H1 (cell line): ENCODE measurements at regions not wholly inside any gene's neighbourhood (a gene's known extent, or its start where the extent isn't known, plus 50 kb on each side); places are given as distances from the start of the nearest gene placed in this dataset.

Experiments used
- CTCF ChIA-PET: fragments of 300-600 bp; sonication (Branson Sonifier 250); formaldehyde crosslinking; loops from one replicate; lab custom pipeline; 2021; ENCODE audit not compliant: partially characterized antibody; lab: Charles Lee
- POLR2A ChIA-PET: fragments of 300-600 bp; sonication (Branson Sonifier 250); formaldehyde crosslinking; loops from one replicate; lab custom pipeline; 2021; ENCODE audit warnings: inconsistent platforms; ENCODE audit not compliant: partially characterized antibody; lab: Charles Lee
- DNase-seq, 2 experiments: peaks; one replicate each; pipeline versions ENCODE4 v3.0.0 to v3.0.0-alpha.2; 2010 to 2022; ENCODE audit warnings: low spot score in 2 of 2, low read depth in 1 of 2, mixed read lengths in 1 of 2
- FAIRE-seq: peaks from 2 replicates; lab custom pipeline; 2011; peaks lifted over from hg19 to GRCh38; lab: Jason Lieb, UNC
- H2AFZ ChIP-seq: 2 replicates; pipeline ENCODE4 v1.8.1; 2012; ENCODE audit warnings: low read length, inconsistent platforms
- H2AK5ac ChIP-seq: 2 replicates; pipeline ENCODE4 v1.6.1; 2013; ENCODE audit warnings: low read depth, low read length
- H2BK120ac ChIP-seq: replicated peaks from 2 replicates; pipeline ENCODE3; 2013; ENCODE audit warnings: low read depth, low read length, inconsistent platforms
- H2BK12ac ChIP-seq: 2 replicates; pipeline ENCODE4 v1.6.1; 2013; ENCODE audit warnings: low read depth, low read length
- H2BK15ac ChIP-seq: 2 replicates; pipeline ENCODE4 v1.6.1; 2013; ENCODE audit warnings: low read length
- H2BK20ac ChIP-seq: 2 replicates; pipeline ENCODE4 v1.6.1; 2013; ENCODE audit warnings: low read length
- H2BK5ac ChIP-seq: 2 replicates; pipeline ENCODE4 v1.6.1; 2013; ENCODE audit warnings: low read depth, low read length
- H3K14ac ChIP-seq: 2 replicates; pipeline ENCODE4 v1.6.1; 2013; ENCODE audit warnings: inconsistent platforms; ENCODE audit not compliant: insufficient read length
- H3K18ac ChIP-seq: 2 replicates; pipeline ENCODE4 v1.6.1; 2013; ENCODE audit warnings: low read length; ENCODE audit errors: extremely low read depth
- H3K23ac ChIP-seq: 2 replicates; pipeline ENCODE4 v1.6.1; 2013; ENCODE audit warnings: inconsistent platforms; ENCODE audit not compliant: insufficient read length
- H3K23me2 ChIP-seq: 2 replicates; pipeline ENCODE4 v1.6.1; 2013; ENCODE audit warnings: low read depth, low read length
- H3K27ac ChIP-seq: 2 replicates; pipeline ENCODE4 v1.6.1; 2011; ENCODE audit warnings: low read depth, low read length, inconsistent platforms
- H3K27me3 ChIP-seq, 4 experiments: replicated peaks in 1 of 4; 1 replicate in 1 of 4; 2 replicates in 3 of 4; pipeline versions ENCODE4 v1.6.1 to v1.8.1; 2011 to 2013; ENCODE audit warnings: low read length in 3 of 4, mild to moderate bottlenecking in 3 of 4, inconsistent platforms in 2 of 4, mixed read lengths in 2 of 4, moderate library complexity in 1 of 4; ENCODE audit not compliant: control insufficient read depth in 3 of 4, insufficient read depth in 3 of 4; ENCODE audit errors: extremely low read depth in 1 of 4
- H3K36me3 ChIP-seq, 4 experiments: 2 replicates each; pipeline versions ENCODE4 v1.6.1 to v1.8.1; 2011 to 2013; ENCODE audit warnings: mild to moderate bottlenecking in 4 of 4, low read length in 3 of 4, moderate library complexity in 2 of 4, control low read depth in 1 of 4, inconsistent platforms in 1 of 4; ENCODE audit not compliant: insufficient read depth in 4 of 4, control insufficient read depth in 2 of 4
- H3K4ac ChIP-seq: replicated peaks from 2 replicates; pipeline ENCODE3; 2013; ENCODE audit warnings: low read length, low read depth, mixed read lengths, inconsistent platforms; ENCODE audit not compliant: insufficient read length
- H3K4me1 ChIP-seq, 4 experiments: replicated peaks in 1 of 4; 1 replicate in 1 of 4; 2 replicates in 3 of 4; pipeline versions ENCODE4 v1.6.1 to v1.8.1; 2011 to 2013; ENCODE audit warnings: low read length in 3 of 4, inconsistent platforms in 2 of 4, mixed read lengths in 1 of 4; ENCODE audit not compliant: insufficient read depth in 4 of 4, control insufficient read depth in 3 of 4
- H3K4me2 ChIP-seq, 2 experiments: 2 replicates each; pipeline versions ENCODE4 v1.6.1 to v1.8.1; 2011 to 2013; ENCODE audit warnings: low read depth in 2 of 2, low read length in 2 of 2, control low read depth in 1 of 2, inconsistent platforms in 1 of 2, mild to moderate bottlenecking in 1 of 2; ENCODE audit not compliant: insufficient read depth in 1 of 2
- H3K4me3 ChIP-seq, 4 experiments: fragments of 200-600, 300-600 bp in 1 of 4; sonication (generic), shearing (Covaris generic), sonication (Bioruptor Twin) in 1 of 4; 2 replicates each; pipeline versions ENCODE4 v1.5.1 to v1.8.1; 2011 to 2016; ENCODE audit warnings: low read length in 4 of 4, low read depth in 3 of 4, control low read depth in 2 of 4, inconsistent platforms in 2 of 4, mild to moderate bottlenecking in 2 of 4, mixed read lengths in 1 of 4, moderate library complexity in 1 of 4; ENCODE audit not compliant: insufficient read depth in 2 of 4; ENCODE audit errors: extremely low read depth in 1 of 4
- H3K56ac ChIP-seq: replicated peaks from 2 replicates; pipeline ENCODE3; 2013; ENCODE audit warnings: low read depth, mild to moderate bottlenecking, mixed read lengths, low read length, inconsistent platforms; ENCODE audit not compliant: insufficient read length
- H3K79me1 ChIP-seq: 2 replicates; pipeline ENCODE4 v1.6.1; 2013; ENCODE audit warnings: low read depth, low read length, control low read depth
- H3K79me2 ChIP-seq, 2 experiments: 2 replicates each; pipeline versions ENCODE4 v1.6.1 to v1.8.1; 2012 to 2013; ENCODE audit warnings: low read length in 2 of 2, mild to moderate bottlenecking in 2 of 2, inconsistent platforms in 1 of 2; ENCODE audit not compliant: insufficient read depth in 2 of 2, control insufficient read depth in 1 of 2
- H3K9ac ChIP-seq, 4 experiments: replicated peaks in 1 of 4; 1 replicate in 1 of 4; 2 replicates in 3 of 4; pipeline versions ENCODE4 v1.6.1 to v1.8.1; 2011 to 2013; ENCODE audit warnings: low read depth in 3 of 4, low read length in 3 of 4, control low read depth in 2 of 4, mild to moderate bottlenecking in 2 of 4, moderate library complexity in 2 of 4, inconsistent platforms in 1 of 4; ENCODE audit errors: extremely low read depth in 1 of 4
- H3K9me3 ChIP-seq, 2 experiments: 2 replicates each; pipeline versions ENCODE4 v1.6.1 to v1.8.1; 2012 to 2013; ENCODE audit warnings: mild to moderate bottlenecking in 2 of 2, moderate library complexity in 2 of 2, control low read depth in 1 of 2, inconsistent platforms in 1 of 2, low read depth in 1 of 2, low read length in 1 of 2, mixed read lengths in 1 of 2; ENCODE audit not compliant: insufficient read depth in 2 of 2
- H4K20me1 ChIP-seq, 2 experiments: replicated peaks in 1 of 2; 2 replicates each; pipeline versions ENCODE3 to v1.8.1; 2011 to 2013; ENCODE audit warnings: inconsistent platforms in 2 of 2, low read length in 2 of 2, mild to moderate bottlenecking in 1 of 2; ENCODE audit not compliant: insufficient read depth in 2 of 2, control insufficient read depth in 1 of 2
- H4K5ac ChIP-seq: 2 replicates; pipeline ENCODE4 v1.6.1; 2013; ENCODE audit warnings: low read length, low read depth, mixed read lengths, inconsistent platforms; ENCODE audit not compliant: insufficient read length
- H4K8ac ChIP-seq: 2 replicates; pipeline ENCODE4 v1.8.0; 2013; ENCODE audit warnings: mild to moderate bottlenecking, moderate library complexity, low read length, inconsistent platforms; ENCODE audit not compliant: insufficient read depth; ENCODE audit errors: extremely low read depth
- H4K91ac ChIP-seq: replicated peaks from 2 replicates; pipeline ENCODE3; 2013; ENCODE audit warnings: low read length, mixed read lengths, inconsistent platforms; ENCODE audit not compliant: insufficient read length
- BRCA1 ChIP-seq: IDR thresholded peaks from 2 replicates; pipeline ENCODE4 v1.6.1; 2012; ENCODE audit warnings: low read depth, low read length, improper control_type of control experiment
- CHD1 ChIP-seq: IDR thresholded peaks from 2 replicates; pipeline ENCODE4 v1.6.1; 2012; ENCODE audit warnings: low read depth, low read length, improper control_type of control experiment
- RNF2 ChIP-seq: fragments of 200-900, 300-1000 bp; sonication (generic); IDR thresholded peaks from 2 replicates; pipeline ENCODE4 v1.7.1; 2016; ENCODE audit warnings: borderline replicate concordance, low read depth, mild to moderate bottlenecking, antibody characterized with exemption, low read length; ENCODE audit not compliant: poor library complexity, severe bottlenecking; ENCODE audit errors: missing control alignments
- RXRA ChIP-seq: IDR thresholded peaks from 2 replicates; pipeline ENCODE4 v1.6.1; 2011; ENCODE audit warnings: low read depth, mild to moderate bottlenecking, low read length, moderate library complexity; ENCODE audit not compliant: insufficient read depth
- SUZ12 ChIP-seq: fragments of 200-600 bp; sonication (generic); IDR thresholded peaks from 2 replicates; pipeline ENCODE4 v1.6.1; 2012; ENCODE audit warnings: mild to moderate bottlenecking, inconsistent platforms, low read length, moderate library complexity, mixed read lengths
- WGBS, 2 experiments: shearing (Covaris generic) in 1 of 2; methylation state at CpG; one replicate each; pipeline versions ENCODE4 v1.1.6 to v1.1.7; 2013 to 2015; ENCODE audit warnings: low lambda C conversion rate in 2 of 2, mixed read lengths in 2 of 2, inconsistent platforms in 1 of 2, low coverage in 1 of 2, missing lambda C conversion rate in 1 of 2; ENCODE audit not compliant: insufficient replicate concordance in 2 of 2, insufficient coverage in 1 of 2, insufficient read length in 1 of 2; ENCODE audit errors: extremely low coverage in 1 of 2, missing lambda C conversion rate in 1 of 2; 5-methylcytosine and 5-hydroxymethylcytosine counted together

DNA sequence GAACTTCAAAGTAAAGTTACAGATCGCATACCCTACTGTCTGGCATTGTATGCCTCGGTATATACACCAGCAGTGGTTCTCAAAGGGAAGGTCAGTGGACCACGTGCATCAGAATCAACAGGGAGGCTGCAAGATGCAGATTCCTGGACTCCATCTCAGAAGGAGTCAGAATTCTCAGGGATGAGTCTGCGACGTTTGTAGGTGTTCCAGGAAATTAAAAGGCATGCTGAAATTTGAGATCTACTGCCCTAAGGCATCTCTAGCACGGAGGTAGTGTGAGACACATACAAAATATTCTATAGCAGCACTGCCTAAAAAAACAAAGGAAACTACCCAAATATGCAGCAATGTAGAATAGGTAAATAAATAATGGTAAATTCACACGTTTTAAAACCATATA, 136.8 kb upstream of the BNIP2 start:
- Histone ChIP-seq H3K27me3 (no peaks in the 10 kb centered on the region), H3K23me2 (no peaks in the 10 kb centered on the region), H3K23ac (no peak overlapping the region), H2BK5ac (no peak overlapping the region), H4K8ac (no peak overlapping the region), H3K18ac (no peak overlapping the region), H4K5ac (no peak overlapping the region), H3K36me3 (no peaks in the 10 kb centered on the region), H2BK12ac (no peak overlapping the region), H3K27ac (no peak overlapping the region), H2AFZ (no peak overlapping the region), H4K91ac (no peak overlapping the region), H3K79me2 (no peaks in the 10 kb centered on the region), H3K14ac (no peak overlapping the region), H3K4ac (no peak overlapping the region), H3K9me3 (no peaks in the 10 kb centered on the region; a peak in 1 of 4 replicates), H4K20me1 (no peaks in the 10 kb centered on the region), H3K4me2 (no peak overlapping the region), H2AK5ac (no peak overlapping the region), H3K79me1 (no peaks in the 10 kb centered on the region), H3K9ac (no peak overlapping the region), H3K4me3 (no peak overlapping the region), H2BK20ac (no peak overlapping the region), H2BK120ac (no peak overlapping the region), H2BK15ac (no peak overlapping the region), H3K56ac (no peak overlapping the region), H3K4me1 (no peaks in the 10 kb centered on the region)
- 86% methylated on average over 7 of the region's 7 CpGs; no CpG with 5 or more reads in 1 of the 2 experiments for WGBS, 2 experiments
- ChIA-PET POLR2A (no interaction called here), CTCF (no interaction called here)
- FAIRE-seq (no peak), DNase-seq (no peak)
- no peak for TF ChIP-seq RXRA
- TF ChIP-seq BRCA1, result no peak
- TF ChIP-seq CHD1, result no peak
- no peak for TF ChIP-seq RNF2
- TF ChIP-seq SUZ12, result no peak
